ENCODE measurements at regions not wholly inside any gene's neighbourhood (a gene's known extent, or its start where the extent isn't known, plus 50 kb on each side); places are given as distances from the start of the nearest gene placed in this dataset.

DNA sequence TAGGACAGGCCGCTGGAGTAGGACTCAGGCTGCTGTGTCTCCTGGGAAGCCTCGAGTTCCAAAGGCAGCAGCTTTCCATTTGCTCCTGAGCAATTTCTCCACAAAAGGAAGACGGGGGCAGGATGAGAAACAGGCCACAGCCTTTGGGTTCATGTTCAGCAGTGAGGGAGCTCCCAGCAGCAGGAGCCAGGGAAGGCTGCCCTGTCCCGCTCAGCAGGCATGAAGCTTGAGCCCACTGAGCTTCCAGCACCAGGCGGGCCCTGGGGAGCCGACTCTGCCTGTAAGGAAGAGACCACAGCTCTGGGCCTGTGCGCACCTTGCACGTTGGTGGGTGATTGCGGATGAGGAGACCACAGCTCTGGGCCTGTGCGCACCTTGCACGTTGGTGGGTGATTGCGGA lies 527.2 kb downstream of the TCERG1L start:
- Histone ChIP-seq H4K5ac (ENCODE audit: insufficient read length, low read depth, low read length) (no peak overlapping the region), H3K79me2 (ENCODE audit: insufficient read depth, low read length) (no peaks in the 10 kb centered on the region), H2BK12ac (ENCODE audit: insufficient read length, low read depth, low read length) (no peak overlapping the region), H3T11ph (ENCODE audit: low read length) (no peak overlapping the region), H3K27me3 (ENCODE audit: insufficient read depth, low read length) (no peaks in the 10 kb centered on the region), H3K9me3 (ENCODE audit: control insufficient read depth, low read depth, low read length) (no peaks in the 10 kb centered on the region), H3K23ac (ENCODE audit: insufficient read length, low read depth, low read length) (no peak overlapping the region), H3K4me1 (ENCODE audit: insufficient read depth, low read length) (no peaks in the 10 kb centered on the region), H4K20me1 (ENCODE audit: control insufficient read depth, insufficient read depth, insufficient read length) (no peaks in the 10 kb centered on the region), H2AK5ac (ENCODE audit: insufficient read length, low read length) (no peak overlapping the region), H3K27ac (ENCODE audit: insufficient read length, low read depth, low read length) (no peak overlapping the region), H4K91ac (ENCODE audit: insufficient read length, low read depth, low read length) (no peak overlapping the region), H3K23me2 (ENCODE audit: insufficient read length, low read depth, low read length, poor library complexity, severe bottlenecking) (no peaks in the 10 kb centered on the region), H3K18ac (ENCODE audit: insufficient read length, low read depth, low read length) (no peak overlapping the region), H3K14ac (ENCODE audit: insufficient read depth, low read length) (no peak overlapping the region), H3K4me2 (ENCODE audit: insufficient read depth, insufficient read length, low read length) (no peak overlapping the region), H2BK20ac (ENCODE audit: low read depth, low read length, poor library complexity, severe bottlenecking) (no peak overlapping the region), H2BK15ac (ENCODE audit: low read depth, low read length) (no peak overlapping the region), H2BK5ac (ENCODE audit: insufficient read length, low read length) (no peak overlapping the region), H2BK120ac (ENCODE audit: low read depth, low read length, poor library complexity, severe bottlenecking) (no peak overlapping the region), H3K4ac (ENCODE audit: low read depth, low read length) (no peak overlapping the region), H3K79me1 (ENCODE audit: insufficient read depth, low read depth, low read length, poor library complexity, severe bottlenecking) (no peaks in the 10 kb centered on the region), H3K9ac (ENCODE audit: extremely low read depth, insufficient read length, low read length) (no peak overlapping the region), H3K56ac (ENCODE audit: insufficient read length, low read depth, low read length) (no peak overlapping the region), H4K8ac (replicated peaks; ENCODE audit: insufficient read length, low read depth, low read length) (no peak overlapping the region), H2AFZ (ENCODE audit: low read length) (no peak overlapping the region)
- H3K9me3 Mint-ChIP-seq: no peaks in the 10 kb centered on the region
- no peak for DNase-seq
- no peak overlapping the region for H3K4me3 Mint-ChIP-seq
- TF ChIP-seq, protein P1, sequence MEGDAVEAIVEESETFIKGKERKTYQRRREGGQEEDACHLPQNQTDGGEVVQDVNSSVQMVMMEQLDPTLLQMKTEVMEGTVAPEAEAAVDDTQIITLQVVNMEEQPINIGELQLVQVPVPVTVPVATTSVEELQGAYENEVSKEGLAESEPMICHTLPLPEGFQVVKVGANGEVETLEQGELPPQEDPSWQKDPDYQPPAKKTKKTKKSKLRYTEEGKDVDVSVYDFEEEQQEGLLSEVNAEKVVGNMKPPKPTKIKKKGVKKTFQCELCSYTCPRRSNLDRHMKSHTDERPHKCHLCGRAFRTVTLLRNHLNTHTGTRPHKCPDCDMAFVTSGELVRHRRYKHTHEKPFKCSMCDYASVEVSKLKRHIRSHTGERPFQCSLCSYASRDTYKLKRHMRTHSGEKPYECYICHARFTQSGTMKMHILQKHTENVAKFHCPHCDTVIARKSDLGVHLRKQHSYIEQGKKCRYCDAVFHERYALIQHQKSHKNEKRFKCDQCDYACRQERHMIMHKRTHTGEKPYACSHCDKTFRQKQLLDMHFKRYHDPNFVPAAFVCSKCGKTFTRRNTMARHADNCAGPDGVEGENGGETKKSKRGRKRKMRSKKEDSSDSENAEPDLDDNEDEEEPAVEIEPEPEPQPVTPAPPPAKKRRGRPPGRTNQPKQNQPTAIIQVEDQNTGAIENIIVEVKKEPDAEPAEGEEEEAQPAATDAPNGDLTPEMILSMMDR (conservative IDR thresholded peaks at IDR 0.05): no peak
- no peaks in the 10 kb centered on the region for H3K36me3 Mint-ChIP-seq (ENCODE audit: insufficient read depth in 1 of 3, low read depth in 3 of 3)
- H3K27me3 Mint-ChIP-seq (ENCODE audit: low read depth): no peaks in the 10 kb centered on the region
- 0 out of 4 replicates have a peak, but pooled peaks cover 2% of the 10 kb centered on the region in 2 experiments for H3K4me1 Mint-ChIP-seq
- no CpG with 5 or more reads among the region's 12 CpGs for WGBS (ENCODE audit: extremely low coverage, insufficient read length, low lambda C conversion rate)
- no peak overlapping the region; a peak in 1 of 7 replicates for H3K27ac Mint-ChIP-seq

All from H9 (cell line).